ENCODE measurements at regions not wholly inside any gene's neighbourhood (a gene's known extent, or its start where the extent isn't known, plus 50 kb on each side); places are given as distances from the start of the nearest gene placed in this dataset.
"Not testable (repeated sequence)": the region's sequence is repeated elsewhere in the genome, so short reads cannot be mapped to it uniquely, and the experiment has no call there.

DNA sequence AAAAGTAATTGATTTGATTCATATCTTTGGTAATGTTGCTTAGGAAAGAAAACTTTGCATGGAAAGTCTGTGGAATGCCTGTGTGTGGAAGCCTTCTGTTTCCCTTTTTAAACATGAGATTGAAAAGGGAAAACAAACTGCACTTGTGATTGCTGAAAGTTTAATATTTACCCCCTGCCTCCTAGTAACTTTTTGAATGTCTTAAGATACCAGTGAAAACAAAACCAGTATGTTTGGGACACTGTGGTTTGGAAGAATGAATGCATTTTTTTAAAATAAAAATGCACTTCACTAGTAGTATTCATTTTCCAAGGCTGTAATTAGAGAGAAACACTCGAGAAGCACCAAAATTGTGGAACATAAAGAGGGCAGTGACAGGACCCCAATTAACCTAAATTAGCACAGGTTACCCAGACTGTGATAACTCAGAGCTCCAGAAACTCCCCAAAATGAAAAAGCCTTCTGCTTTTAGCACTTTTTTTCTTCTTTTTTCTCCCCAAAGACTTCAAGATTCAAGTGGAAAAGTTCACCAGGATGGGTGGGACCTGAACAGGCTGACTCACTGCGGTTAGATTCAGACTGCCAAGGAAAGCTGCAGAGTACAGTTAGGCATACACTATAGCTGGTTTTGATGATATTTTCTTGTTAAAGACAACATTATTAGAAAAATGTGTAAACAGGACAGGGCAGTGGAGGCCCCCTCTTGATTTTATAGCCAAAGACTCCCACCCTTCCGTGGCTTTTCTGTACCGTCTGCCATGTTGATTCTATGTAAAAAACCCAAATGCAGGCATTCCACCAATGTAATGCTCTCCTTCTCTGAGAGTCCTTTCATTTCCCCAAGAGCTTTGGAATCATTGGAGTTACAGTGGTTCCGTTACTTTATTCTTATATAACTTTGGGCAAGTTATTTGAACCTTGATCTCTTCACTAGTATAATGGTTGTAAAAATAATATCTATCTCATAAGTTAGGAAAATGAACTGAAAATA, 88.6 kb upstream of the NBPF26 start:
- H3K27me3 ChIP-seq; H3K4me3 ChIP-seq; H3K4me1 ChIP-seq; DNase-seq; intact Hi-C loops (cut with DNase I); H3K36me3 ChIP-seq; H3K27ac ChIP-seq; H3K9me3 ChIP-seq: not testable (repeated sequence)
- no CpG with 5 or more reads among the region's 5 CpGs for WGBS (ENCODE audit: insufficient coverage, low coverage, low lambda C conversion rate, missing lambda C conversion rate)
- ATAC-seq: peak in 1 of 4 donors; percentile 23

DNA sequence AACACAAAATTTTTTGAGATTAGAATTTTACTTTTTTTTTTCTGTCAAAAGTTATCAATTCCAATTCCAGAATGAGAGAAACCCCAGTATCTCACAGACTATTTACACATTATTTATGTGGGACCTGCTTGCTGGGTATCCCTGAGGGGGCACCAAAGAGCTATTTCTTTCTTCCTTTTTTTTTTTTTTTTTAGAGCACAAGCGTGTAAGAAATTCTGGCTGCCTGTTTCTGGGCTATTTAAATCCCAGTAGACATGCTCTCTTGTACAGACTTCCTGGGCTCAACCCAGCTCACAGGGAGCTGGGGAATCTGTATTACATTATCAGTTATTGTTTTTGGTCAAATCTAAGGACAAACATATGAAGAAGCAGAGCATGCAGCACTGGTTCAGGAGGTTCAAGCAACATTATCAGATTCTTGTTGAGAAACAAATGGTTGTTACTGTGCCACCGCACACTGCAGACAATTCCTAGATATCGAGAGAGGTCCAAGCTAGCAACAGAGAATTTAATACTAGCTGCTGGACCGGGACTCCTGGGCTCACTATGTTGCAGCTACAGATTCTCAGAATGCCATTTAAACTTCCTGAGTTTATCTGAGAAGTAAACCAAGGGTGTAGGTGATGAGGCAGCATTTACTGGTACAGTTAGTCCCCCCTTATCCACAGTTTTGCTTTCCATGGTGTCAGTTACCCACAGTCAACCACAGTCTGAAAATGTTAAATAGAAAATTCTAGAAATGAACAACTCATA, 83.3 kb upstream of the NBPF26 start:
- DNase-seq; H3K4me1 ChIP-seq; intact Hi-C loops (cut with DNase I); H3K9me3 ChIP-seq; H3K27ac ChIP-seq; H3K4me3 ChIP-seq; H3K27me3 ChIP-seq; H3K36me3 ChIP-seq: not testable (repeated sequence)
- ATAC-seq: peak in 2 of 4 donors; percentile 28 to 37
- no CpG with 5 or more reads among the region's 4 CpGs for WGBS (ENCODE audit: insufficient coverage, low coverage, low lambda C conversion rate, missing lambda C conversion rate)

DNA sequence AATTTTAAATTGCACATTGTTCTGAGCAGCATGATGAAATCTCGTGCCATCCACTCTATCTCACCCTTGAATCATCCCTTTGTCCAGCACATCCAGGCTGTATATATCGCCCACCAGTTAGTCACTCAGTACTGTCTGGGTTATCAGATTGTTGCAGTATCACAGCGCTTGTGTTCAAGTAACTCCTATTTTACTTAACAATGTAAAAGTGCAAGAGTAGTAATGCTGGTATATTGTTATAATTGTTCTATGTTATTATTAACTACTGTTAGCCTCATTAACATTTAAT, 82.8 kb upstream of the NBPF26 start:
- ATAC-seq; DNase-seq; intact Hi-C loops (cut with DNase I); H3K36me3 ChIP-seq; H3K4me1 ChIP-seq; H3K27ac ChIP-seq; H3K4me3 ChIP-seq; H3K9me3 ChIP-seq; H3K27me3 ChIP-seq: not testable (repeated sequence)
- no CpG with 5 or more reads among the region's 3 CpGs for WGBS (ENCODE audit: insufficient coverage, low coverage, low lambda C conversion rate, missing lambda C conversion rate)

- DNase-seq; H3K27ac ChIP-seq; H3K36me3 ChIP-seq; H3K4me3 ChIP-seq; H3K27me3 ChIP-seq; H3K9me3 ChIP-seq; H3K4me1 ChIP-seq; intact Hi-C loops (cut with DNase I): not testable (repeated sequence)
- ATAC-seq: peak; percentile 35 to 72 (median 60)
- no CpG with 5 or more reads among the region's 2 CpGs for WGBS (ENCODE audit: insufficient coverage, low coverage, low lambda C conversion rate, missing lambda C conversion rate)
Measured at GRCh38 chr1:120647182-120647581, 76.6 kb upstream of the NBPF26 start.

DNA sequence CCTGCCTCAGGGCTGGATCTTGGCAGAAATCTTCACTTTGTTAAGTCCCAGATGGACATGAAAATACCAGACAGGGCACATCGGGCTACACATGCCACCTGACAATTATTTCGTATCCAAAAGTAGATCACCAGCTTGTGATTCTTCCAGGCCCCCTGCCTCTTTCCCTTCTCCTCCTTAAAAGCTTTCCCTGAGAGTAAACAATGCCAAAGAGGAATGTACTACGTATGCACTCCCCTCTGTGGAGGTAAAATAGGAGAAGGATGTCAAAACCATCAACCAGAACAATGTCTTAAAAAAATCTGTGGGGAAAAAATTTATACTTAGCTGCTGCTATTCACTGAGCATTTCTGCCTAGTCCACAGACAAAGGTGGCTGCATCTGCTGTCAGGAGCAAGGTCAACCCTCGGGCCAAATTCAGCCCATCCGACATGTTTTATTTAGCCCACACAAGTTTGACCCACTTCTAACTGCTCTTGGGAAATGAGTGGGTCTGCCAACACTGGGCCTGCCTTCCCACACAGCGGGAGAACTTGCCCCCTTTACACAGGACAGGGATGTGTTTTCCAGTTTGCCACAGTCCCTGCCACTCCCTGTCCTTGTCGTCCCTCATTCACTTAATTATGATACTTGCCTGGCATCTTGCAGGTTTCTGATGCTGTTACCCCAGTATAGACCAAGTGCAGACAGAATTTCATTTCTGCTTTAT, 74.7 kb upstream of the NBPF26 start:
- ATAC-seq; DNase-seq; H3K27ac ChIP-seq; H3K27me3 ChIP-seq; H3K4me3 ChIP-seq; H3K4me1 ChIP-seq; H3K9me3 ChIP-seq; H3K36me3 ChIP-seq; intact Hi-C loops (cut with DNase I): not testable (repeated sequence)
- no CpG with 5 or more reads among the region's 7 CpGs for WGBS (ENCODE audit: insufficient coverage, low coverage, low lambda C conversion rate, missing lambda C conversion rate)

DNA sequence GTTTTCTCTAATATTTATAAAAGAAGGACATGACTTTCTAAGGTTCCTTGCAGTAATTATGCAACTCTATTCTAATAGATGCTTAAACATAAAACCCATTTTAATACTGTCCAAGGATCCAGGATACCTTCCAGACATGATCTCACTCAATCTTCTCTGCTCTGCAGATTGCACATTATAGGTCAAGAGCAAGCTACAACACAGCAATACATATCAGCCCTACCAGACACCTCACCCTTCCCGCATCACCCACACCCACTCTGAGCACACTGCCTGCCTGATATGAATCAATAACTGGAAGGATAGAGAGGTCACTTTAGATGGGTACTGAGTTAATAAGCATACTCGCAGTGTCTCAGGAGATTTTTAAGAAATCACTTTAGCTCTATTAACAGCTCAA, 74.0 kb upstream of the NBPF26 start:
- H3K27me3 ChIP-seq; H3K4me3 ChIP-seq; ATAC-seq; intact Hi-C loops (cut with DNase I); H3K27ac ChIP-seq; H3K9me3 ChIP-seq; DNase-seq; H3K4me1 ChIP-seq; H3K36me3 ChIP-seq: not testable (repeated sequence)
- WGBS (ENCODE audit: insufficient coverage, low coverage, low lambda C conversion rate, missing lambda C conversion rate): no CpG with 5 or more reads among the region's 2 CpGs

DNA sequence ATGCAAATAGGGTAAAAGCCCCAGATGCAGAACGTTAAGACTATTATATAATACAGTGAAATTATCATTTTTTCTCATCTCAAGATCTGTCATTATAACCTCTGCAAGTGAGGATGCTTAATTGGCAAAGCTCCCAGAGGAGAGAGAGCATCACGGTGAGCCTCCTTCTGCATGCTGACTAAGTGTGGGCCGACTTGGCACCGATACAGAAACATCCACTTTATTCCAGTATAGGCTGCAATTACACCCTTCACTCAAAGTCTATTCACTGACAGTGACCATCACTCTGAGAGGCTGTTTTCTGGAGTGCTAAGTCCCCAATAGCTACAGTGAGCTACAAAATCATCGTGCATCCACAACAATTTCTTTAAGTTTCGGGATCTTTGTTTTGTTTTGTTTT, 69.6 kb upstream of the NBPF26 start:
- H3K4me1 ChIP-seq; H3K9me3 ChIP-seq; H3K4me3 ChIP-seq; H3K27ac ChIP-seq; ATAC-seq; H3K36me3 ChIP-seq; H3K27me3 ChIP-seq; intact Hi-C loops (cut with DNase I); DNase-seq: not testable (repeated sequence)
- WGBS (ENCODE audit: insufficient coverage, low coverage, low lambda C conversion rate, missing lambda C conversion rate): no CpG with 5 or more reads among the region's 6 CpGs

- DNase-seq; H3K27ac ChIP-seq; H3K9me3 ChIP-seq; H3K4me3 ChIP-seq; H3K36me3 ChIP-seq; intact Hi-C loops (cut with DNase I); H3K4me1 ChIP-seq; H3K27me3 ChIP-seq: not testable (repeated sequence)
- no CpG with 5 or more reads among the region's 8 CpGs for WGBS (ENCODE audit: insufficient coverage, low coverage, low lambda C conversion rate, missing lambda C conversion rate)
- ATAC-seq: peak in 2 of 4 donors; percentile 45 to 48
Measured at GRCh38 chr1:120655394-120655793, 68.4 kb upstream of the NBPF26 start.

DNA sequence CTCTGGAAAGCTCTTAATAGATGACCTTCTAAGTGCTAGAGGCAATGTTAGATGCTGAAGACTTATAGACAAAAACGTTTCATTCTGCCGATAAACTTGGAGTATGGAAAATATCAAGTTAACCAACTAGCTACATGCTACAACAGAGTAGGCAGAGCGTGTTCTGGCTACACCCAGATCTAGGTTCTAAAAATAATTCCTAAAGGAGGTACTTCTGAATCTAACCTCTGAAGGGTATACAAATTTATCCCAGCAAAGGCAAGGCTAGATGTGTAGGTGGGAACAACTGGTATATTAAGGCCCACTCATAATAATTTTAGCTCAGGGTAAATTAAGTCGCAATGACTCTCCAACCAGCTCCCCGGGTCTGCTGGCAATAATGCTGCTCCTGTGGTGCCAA, 67.6 kb upstream of the NBPF26 start:
- H3K4me3 ChIP-seq; ATAC-seq; H3K36me3 ChIP-seq; H3K4me1 ChIP-seq; H3K27me3 ChIP-seq; H3K9me3 ChIP-seq; intact Hi-C loops (cut with DNase I); DNase-seq; H3K27ac ChIP-seq: not testable (repeated sequence)
- whole genome bisulfite sequencing (ENCODE audit: insufficient coverage, low coverage, low lambda C conversion rate, missing lambda C conversion rate): no CpG with 5 or more reads among the region's 5 CpGs

DNA sequence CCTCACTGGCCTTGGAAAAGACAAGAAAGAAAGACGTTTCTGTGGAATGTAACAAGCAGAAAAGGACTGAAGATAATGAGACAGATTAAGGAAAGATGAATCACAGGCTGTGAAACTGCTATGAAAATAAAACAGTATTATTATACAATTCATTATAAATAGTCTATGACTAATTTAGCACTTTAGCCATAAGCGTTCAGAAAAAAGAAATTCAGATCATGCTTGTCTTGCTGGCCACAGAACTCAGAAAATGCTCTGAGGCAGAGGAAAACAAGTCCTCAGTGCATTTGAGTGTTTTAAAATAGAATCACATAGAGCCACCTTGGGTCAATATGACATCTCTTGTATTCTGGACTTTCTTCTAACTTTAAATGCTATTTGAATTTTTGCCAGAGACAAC, 65.9 kb upstream of the NBPF26 start:
- H3K4me3 ChIP-seq; ATAC-seq; DNase-seq; H3K4me1 ChIP-seq; H3K27ac ChIP-seq; H3K9me3 ChIP-seq; H3K36me3 ChIP-seq; H3K27me3 ChIP-seq; intact Hi-C loops (cut with DNase I): not testable (repeated sequence)
- no CpG with 5 or more reads among the region's 2 CpGs for WGBS (ENCODE audit: insufficient coverage, low coverage, low lambda C conversion rate, missing lambda C conversion rate)

- ATAC-seq; H3K9me3 ChIP-seq; intact Hi-C loops (cut with DNase I); H3K27ac ChIP-seq; H3K4me1 ChIP-seq; H3K4me3 ChIP-seq; DNase-seq; H3K27me3 ChIP-seq; H3K36me3 ChIP-seq: not testable (repeated sequence)
Measured at GRCh38 chr1:120658622-120659021, 65.1 kb upstream of the NBPF26 start.
